Mucosa of rectum (tissue), 2 donors: ENCODE measurements at regions not wholly inside any gene's neighbourhood (a gene's known extent, or its start where the extent isn't known, plus 50 kb on each side); places are given as distances from the start of the nearest gene placed in this dataset.
A peak's percentile ranks its signal among the peaks of the same experiment; 100 is the strongest.

Experiments used
- H3K27ac ChIP-seq, 2 donors: one replicate each; pipeline ENCODE4 v1.7.0; 2013; ENCODE audit warnings: inconsistent platforms in 2 of 2, low read depth in 2 of 2, low read length in 2 of 2
- H3K27me3 ChIP-seq, 2 donors: one replicate each; pipeline ENCODE4 v1.7.0; 2013; ENCODE audit warnings: low read length in 2 of 2; ENCODE audit not compliant: control insufficient read depth in 2 of 2, insufficient read depth in 2 of 2
- H3K36me3 ChIP-seq, 2 donors: one replicate each; pipeline ENCODE4 v1.7.0; 2013; ENCODE audit warnings: low read length in 2 of 2; ENCODE audit not compliant: control insufficient read depth in 2 of 2, insufficient read depth in 2 of 2
- H3K4me1 ChIP-seq, 2 donors: one replicate each; pipeline ENCODE4 v1.7.0; 2013; ENCODE audit warnings: low read length in 2 of 2, mild to moderate bottlenecking in 1 of 2; ENCODE audit not compliant: control insufficient read depth in 2 of 2, insufficient read depth in 2 of 2
- H3K4me3 ChIP-seq, 2 donors: one replicate each; pipeline ENCODE4 v1.7.0; 2013; ENCODE audit warnings: low read length in 2 of 2
- H3K9ac ChIP-seq, 2 donors: one replicate each; pipeline ENCODE4 v1.7.0; 2013; ENCODE audit warnings: low read length in 2 of 2, low read depth in 1 of 2, mild to moderate bottlenecking in 1 of 2
- H3K9me3 ChIP-seq, 2 donors: one replicate each; pipeline ENCODE4 v1.7.0; 2013; ENCODE audit warnings: low read length in 2 of 2; ENCODE audit not compliant: control insufficient read depth in 2 of 2
- donor health status: healthy.
- donor health status: Normal muscosa, but diverticular disease.

DNA sequence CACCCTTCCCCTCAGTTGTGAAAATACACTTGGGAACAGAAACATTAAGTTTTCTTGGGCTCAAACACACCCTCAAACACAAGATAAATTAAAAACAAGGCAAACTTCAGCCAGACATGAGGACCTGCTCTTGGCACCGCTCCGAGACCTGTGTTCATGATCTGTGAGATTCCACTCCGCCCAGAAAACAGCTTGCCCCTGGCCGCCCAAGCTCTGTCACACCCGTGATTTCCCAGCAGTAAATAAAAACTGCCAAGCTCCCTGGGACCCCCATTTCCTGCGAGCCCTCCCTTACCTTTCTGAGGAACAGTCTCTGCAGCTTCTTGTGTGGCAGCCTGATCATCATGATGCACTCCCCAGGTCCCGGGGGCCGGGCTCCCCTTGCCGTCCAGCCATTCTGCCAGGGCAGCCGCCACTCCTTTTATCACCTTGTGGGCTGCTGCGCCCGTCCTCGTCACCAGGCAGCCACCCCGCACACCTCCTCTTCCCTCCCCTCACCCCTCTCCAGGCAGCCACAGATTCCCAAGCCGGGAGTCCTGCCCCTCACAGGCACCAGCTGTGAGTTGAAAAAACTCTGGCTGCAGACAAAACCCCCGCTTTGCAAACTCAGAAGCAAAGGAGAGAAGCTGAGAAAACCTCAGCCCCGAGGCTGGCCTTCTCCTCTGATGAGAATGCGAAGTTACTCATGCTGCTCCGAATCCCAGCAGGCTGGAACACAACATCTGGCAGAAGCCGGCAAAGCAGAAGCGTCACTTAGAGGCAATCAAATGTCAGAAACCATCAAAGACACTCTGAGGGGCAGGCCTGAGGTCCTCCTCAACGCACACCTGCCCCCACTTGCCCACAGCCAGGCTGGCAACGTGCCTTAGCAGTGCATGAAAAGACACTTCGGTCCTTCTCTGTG, 130.4 kb upstream of the RPS6KA2 start:
- H3K27ac ChIP-seq: no peak overlapping the region
- peak overlapping the region; percentile 31 to 41 for H3K4me3 ChIP-seq
- peaks cover 5 to 15% of the 10 kb centered on the region in 2 donors for H3K27me3 ChIP-seq
- H3K9ac ChIP-seq: no peak overlapping the region
- H3K36me3 ChIP-seq: no peaks in the 10 kb centered on the region
- H3K4me1 ChIP-seq: no peaks in the 10 kb centered on the region
- H3K9me3 ChIP-seq: no peaks in the 10 kb centered on the region

DNA sequence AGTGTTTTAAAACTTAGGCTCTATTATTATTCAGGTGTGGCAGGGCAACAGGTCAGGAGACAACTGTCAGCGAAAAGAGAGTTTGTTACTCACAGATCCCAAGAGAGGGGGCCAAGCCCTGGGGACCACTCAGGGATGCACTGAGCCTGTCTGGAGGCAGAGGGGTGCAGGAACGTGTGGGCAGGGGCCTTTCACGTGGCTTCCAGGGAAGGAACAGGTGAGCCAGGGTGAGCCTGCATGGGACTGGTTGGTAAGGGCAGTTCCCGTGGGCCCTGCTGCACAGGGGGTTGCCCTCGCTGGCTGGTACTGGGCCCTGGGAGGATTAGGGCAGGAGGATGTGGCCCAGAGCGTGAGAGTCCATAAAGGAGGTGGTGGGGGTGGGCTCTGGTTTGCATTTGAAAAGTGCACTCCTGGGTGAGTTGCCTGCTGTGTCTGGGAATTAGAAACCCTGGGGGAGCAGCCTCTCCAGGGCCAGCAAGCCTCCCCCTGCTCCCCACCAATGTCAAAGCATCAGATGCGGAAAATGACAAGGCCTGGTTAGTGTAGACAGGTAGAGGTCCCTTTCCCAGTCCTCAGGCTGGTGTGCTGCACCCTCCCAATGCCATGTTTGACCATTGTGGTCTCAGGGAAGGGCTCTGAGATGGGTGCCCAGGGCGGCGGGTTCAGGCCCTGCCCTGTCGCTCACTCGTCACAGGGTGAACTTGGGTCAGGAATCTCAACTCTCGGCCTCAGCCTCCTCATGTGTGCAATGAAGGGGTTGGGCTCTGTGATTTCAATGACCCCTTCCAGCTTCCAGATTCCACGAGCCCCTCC, 127.4 kb upstream of the RPS6KA2 start:
- peaks cover 5 to 10% of the 10 kb centered on the region in 2 donors for H3K27me3 ChIP-seq
- H3K4me3 ChIP-seq: no peak overlapping the region
- peaks cover 0 to 2% of the 10 kb centered on the region in 2 donors for H3K4me1 ChIP-seq
- no peaks in the 10 kb centered on the region for H3K9me3 ChIP-seq
- no peaks in the 10 kb centered on the region for H3K36me3 ChIP-seq
- no peak overlapping the region for H3K9ac ChIP-seq
- H3K27ac ChIP-seq: no peak overlapping the region

DNA sequence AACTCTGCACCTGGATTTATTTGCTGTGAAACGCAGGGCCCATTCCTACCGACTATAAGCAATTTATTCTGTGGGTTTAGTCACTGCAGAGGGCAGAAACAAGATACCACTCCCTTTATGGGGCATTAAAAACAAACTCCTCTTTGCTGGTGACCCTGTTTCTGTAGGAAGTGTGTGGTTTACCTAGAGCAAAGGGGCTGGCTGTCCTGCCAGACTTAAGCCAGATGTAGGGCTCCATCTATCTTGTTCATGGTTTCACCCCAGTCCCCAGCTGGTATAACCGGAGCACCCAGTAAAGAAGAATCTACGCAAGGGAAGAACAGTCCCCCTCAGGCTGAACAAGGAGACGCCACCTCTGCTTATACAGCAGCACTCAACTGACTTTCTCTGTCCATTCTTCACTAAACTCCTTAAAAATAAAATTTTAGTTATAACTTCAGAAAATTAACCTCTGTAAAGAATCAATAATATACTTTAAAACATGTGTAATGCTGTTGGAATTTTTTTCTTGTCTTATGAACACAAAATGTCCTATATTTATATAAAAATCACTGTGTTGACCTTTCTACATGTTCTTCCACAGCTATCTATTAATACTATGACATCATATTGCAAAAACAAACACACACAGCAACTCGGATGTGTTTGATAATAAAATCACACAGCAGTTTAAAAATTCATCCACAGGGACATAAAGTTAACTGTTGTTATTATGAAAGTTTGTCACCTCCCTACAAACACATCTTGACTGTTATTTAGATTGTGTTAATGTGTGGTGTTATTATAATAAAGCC, 126.1 kb upstream of the RPS6KA2 start:
- Histone ChIP-seq H3K27ac (no peak overlapping the region), H3K27me3 (peaks cover 5 to 10% of the 10 kb centered on the region in 2 donors), H3K36me3 (no peaks in the 10 kb centered on the region), H3K9ac (no peak overlapping the region), H3K4me1 (peaks cover 0 to 2% of the 10 kb centered on the region in 2 donors), H3K4me3 (no peak overlapping the region), H3K9me3 (no peaks in the 10 kb centered on the region)

DNA sequence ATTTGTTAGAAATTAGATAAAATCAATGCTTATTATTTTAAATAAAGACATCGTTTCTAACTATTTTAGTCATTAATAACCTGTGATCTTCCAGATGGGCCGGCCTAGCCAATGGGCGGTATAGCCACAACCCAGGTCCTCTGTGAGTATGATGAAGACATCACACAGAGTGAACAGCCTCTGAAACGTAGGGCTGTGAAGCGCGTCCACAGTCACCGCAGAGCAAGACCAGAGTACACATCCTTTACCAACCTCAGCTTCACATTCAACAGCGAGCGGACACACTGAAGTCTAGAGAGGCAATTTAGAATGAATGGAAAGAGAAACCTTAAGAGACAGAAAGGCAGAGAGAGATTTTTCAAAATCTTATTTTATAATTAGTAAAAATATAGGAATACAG, 125.0 kb upstream of the RPS6KA2 start:
- no peaks in the 10 kb centered on the region for H3K9me3 ChIP-seq
- no peak overlapping the region for H3K4me3 ChIP-seq
- no peak overlapping the region for H3K27ac ChIP-seq
- H3K4me1 ChIP-seq: peaks cover 0 to 2% of the 10 kb centered on the region in 2 donors
- H3K27me3 ChIP-seq: peaks cover 0 to 3% of the 10 kb centered on the region in 2 donors
- H3K9ac ChIP-seq: no peak overlapping the region
- H3K36me3 ChIP-seq: no peaks in the 10 kb centered on the region

DNA sequence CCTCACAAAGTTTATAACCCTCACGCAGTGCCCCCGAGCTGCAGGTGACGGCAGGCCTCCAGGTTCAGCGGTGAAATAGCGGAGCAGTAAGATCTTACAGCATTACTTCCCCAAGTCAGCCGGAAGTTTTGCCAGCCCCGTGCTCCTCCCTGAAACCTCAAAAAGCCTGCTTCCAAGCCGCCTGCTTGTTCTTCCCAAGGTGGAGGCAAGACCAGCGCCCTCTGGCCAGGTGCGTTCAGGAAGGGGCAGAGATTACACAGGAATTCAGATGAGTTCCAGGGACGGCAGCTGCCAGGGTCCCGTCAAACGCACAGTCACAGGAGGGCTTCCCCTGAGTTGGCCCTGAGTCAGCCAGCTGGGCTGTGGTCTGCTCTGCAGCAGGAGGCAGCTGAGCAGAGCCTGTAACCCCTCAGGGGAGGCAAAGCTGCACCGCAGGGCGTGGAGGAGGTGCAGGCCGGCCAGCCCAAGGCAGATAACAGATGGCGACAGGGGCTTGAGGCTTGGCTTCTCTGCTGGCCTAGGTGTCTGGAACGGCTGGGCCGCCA, 124.1 kb upstream of the RPS6KA2 start:
- peaks cover 0 to 2% of the 10 kb centered on the region in 2 donors for H3K4me1 ChIP-seq
- no peaks in the 10 kb centered on the region for H3K27me3 ChIP-seq
- H3K9ac ChIP-seq: no peak overlapping the region
- no peak overlapping the region for H3K4me3 ChIP-seq
- H3K27ac ChIP-seq: no peak overlapping the region
- no peaks in the 10 kb centered on the region for H3K9me3 ChIP-seq
- no peaks in the 10 kb centered on the region for H3K36me3 ChIP-seq

DNA sequence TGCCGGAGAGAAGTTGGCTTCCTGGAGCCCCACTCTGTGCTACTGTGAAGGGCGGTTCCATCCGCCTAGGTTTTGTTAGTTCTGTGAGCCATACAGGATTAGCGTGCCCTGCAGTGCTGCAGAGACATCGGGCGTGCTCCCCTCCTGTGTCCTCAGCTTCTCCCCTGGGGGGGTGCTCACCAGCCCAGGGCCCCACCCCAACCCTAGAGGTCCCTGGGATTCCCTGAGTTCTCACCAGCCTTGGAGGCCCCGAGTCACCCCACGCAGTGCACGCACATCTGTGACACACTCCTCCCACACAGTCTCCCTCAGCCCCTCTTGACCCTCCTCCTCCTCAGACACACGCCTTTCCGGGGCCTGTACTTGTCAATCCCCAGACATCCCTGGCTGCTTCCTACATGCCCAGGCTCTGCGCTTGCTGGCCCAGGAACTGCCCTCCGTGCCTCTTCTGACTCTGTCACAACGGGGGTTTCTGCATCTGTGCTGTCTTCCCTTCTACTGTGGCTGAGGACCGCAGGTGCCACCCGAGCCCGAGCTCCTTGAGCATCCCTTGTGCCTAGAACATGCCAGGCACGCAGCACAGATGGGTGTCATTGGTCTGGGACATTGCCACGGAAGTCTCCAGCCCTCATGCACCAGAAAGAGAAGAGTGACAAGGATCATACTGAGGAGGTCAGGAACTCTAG, 123.2 kb upstream of the RPS6KA2 start:
- Histone ChIP-seq H3K4me3 (no peak overlapping the region), H3K4me1 (peaks cover 0 to 2% of the 10 kb centered on the region in 2 donors), H3K9ac (no peak overlapping the region), H3K27ac (no peak overlapping the region), H3K9me3 (no peaks in the 10 kb centered on the region), H3K27me3 (no peaks in the 10 kb centered on the region), H3K36me3 (no peaks in the 10 kb centered on the region)

DNA sequence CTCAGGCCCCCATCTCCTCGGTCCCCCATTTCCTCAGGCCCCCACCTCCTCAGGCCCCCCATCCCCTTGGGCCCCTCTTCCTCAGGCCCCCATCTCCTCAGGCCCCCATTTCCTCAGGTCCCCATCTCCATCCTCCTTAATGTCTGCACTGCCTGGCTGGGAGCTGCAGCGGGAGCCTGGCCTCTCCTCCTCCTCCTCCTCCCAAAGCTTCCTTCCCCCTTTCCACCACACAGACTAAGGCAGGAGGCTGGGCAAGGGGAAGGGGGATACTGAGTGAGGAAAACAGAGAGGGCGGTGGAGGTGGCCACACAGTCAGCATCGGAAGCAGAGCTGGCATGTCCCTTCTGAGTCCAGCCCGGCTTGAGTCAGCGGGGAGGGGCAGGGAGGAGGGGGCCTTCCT, 122.6 kb upstream of the RPS6KA2 start:
- Histone ChIP-seq H3K9me3 (no peaks in the 10 kb centered on the region), H3K27me3 (no peaks in the 10 kb centered on the region), H3K4me1 (peaks cover 0 to 2% of the 10 kb centered on the region in 2 donors), H3K4me3 (no peak overlapping the region), H3K27ac (no peak overlapping the region), H3K9ac (no peak overlapping the region), H3K36me3 (no peaks in the 10 kb centered on the region)

DNA sequence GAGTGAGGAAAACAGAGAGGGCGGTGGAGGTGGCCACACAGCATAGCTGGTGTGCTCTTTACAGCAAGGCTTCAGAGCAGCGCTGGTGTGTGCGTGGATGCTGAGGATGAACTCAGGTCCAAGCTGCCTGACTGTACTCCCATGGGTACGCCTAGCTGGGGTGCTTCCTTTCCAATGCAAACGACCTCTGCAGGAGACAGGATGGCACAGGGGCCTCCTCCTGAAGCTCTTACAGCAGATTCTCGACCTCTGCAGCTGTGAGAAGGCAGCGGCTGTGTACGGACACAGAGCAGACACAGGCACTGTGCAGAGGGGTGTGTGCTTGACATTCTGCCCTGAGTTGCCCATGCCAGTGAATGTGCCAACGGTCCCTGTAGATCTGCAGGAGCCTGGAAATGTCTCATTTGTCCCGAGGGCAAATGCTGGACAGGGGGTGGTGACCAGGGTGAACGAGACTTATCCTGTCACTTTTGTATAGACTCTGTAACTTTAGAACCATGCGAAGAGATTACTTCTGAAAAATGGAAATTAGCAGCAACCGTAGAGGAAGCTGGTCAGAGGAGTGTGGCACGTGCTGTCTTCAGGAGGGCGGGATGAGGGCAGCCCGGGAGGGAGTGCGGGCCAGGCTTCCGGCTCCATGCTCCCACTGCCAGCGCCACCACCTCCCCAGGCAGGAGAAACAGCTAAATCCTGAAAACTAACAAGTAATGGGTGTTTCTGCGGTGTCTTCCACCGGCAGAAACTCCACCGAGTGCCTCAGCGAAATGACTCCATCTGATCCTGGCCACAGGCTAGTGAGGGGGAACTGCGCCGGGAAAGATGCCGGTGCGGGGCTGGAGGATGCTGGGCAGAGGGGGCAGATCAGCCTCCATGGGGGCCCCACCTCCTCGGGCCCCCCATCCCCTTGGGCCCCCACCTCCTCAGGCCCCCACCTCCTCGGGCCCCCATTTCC, 120.9 kb upstream of the RPS6KA2 start:
- Histone ChIP-seq H3K4me3 (no peak overlapping the region), H3K36me3 (no peaks in the 10 kb centered on the region), H3K27ac (no peak overlapping the region), H3K9ac (no peak overlapping the region), H3K4me1 (peaks cover 0 to 2% of the 10 kb centered on the region in 2 donors), H3K27me3 (no peaks in the 10 kb centered on the region), H3K9me3 (no peaks in the 10 kb centered on the region)
